ENCODE measurements at regions not wholly inside any gene's neighbourhood (a gene's known extent, or its start where the extent isn't known, plus 50 kb on each side); places are given as distances from the start of the nearest gene placed in this dataset.

DNA sequence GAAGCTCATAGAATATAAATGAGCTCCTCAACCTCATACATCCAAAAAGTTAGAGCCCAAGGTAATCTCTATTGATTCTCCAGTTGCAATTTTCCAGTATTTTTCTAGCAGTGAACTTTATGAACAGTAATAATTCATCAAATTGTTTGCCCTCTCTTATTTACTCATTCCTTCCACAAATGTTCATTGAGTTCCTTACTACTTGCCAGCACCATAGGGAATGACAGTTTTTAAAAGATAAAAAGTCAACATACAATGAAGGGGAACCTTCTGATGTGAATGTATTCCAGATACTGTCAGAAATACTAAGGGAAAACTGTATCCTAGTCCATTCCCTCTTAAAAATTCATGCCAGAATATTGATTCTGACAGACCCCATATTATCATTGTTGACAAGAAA, 277.0 kb upstream of the C1orf87 start:
- POLR2A ChIA-PET: no interaction called here
- DNase-seq (ENCODE audit: low read depth, low spot score): no peak
- TF ChIP-seq, protein P1, sequence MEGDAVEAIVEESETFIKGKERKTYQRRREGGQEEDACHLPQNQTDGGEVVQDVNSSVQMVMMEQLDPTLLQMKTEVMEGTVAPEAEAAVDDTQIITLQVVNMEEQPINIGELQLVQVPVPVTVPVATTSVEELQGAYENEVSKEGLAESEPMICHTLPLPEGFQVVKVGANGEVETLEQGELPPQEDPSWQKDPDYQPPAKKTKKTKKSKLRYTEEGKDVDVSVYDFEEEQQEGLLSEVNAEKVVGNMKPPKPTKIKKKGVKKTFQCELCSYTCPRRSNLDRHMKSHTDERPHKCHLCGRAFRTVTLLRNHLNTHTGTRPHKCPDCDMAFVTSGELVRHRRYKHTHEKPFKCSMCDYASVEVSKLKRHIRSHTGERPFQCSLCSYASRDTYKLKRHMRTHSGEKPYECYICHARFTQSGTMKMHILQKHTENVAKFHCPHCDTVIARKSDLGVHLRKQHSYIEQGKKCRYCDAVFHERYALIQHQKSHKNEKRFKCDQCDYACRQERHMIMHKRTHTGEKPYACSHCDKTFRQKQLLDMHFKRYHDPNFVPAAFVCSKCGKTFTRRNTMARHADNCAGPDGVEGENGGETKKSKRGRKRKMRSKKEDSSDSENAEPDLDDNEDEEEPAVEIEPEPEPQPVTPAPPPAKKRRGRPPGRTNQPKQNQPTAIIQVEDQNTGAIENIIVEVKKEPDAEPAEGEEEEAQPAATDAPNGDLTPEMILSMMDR (IDR thresholded peaks at IDR 0.05; ENCODE audit: insufficient read depth, low read length, missing control alignments): no peak
- CTCF ChIA-PET: no interaction called here
- H3K4me3 ChIP-seq (ENCODE audit: low read depth, low read length): no peak overlapping the region

DNA sequence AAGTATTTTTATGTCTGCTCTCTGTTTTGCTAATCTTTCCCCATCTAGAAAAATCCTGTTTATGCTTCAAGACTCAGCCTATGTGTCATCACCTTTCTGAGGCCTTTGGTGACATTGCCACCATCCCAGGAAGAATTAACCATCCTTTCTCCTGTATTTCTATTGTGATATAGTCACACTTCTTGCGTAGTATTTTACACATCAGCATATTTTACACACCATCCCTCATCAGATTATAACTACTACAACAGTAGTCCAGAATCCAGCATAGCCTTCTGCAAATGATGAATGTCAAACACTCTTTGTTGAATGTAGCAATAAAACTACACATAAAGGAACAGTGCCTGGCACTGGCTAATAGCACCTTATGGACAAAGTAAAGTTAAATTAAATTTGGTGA, 275.3 kb upstream of the C1orf87 start:
- H3K4me3 ChIP-seq (ENCODE audit: low read depth, low read length): no peak overlapping the region
- no peak for DNase-seq (ENCODE audit: low read depth, low spot score)
- CTCF ChIA-PET: no interaction called here
- POLR2A ChIA-PET: no interaction called here
- TF ChIP-seq, protein P1 (IDR thresholded peaks at IDR 0.05; ENCODE audit: insufficient read depth, low read length, missing control alignments): no peak

DNA sequence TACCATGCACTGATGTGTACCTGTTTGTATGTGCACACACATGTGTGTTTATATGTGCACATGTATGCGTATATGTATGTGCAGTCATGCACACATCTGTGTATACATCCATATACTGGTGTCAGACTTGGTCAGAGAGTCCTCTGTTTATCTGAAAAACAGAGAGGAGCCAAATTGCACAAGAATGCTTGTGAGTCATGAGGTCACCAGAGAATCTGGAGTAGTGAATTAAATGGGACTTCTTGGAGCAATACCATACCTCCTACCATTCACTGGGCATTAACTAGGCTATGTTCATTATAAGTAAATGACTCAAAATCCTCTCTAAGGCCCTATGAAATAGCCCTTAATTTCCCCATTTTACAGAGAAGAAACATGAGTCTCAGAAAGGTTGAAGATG, 272.1 kb upstream of the C1orf87 start:
- TF ChIP-seq, protein P1 (IDR thresholded peaks at IDR 0.05; ENCODE audit: insufficient read depth, low read length, missing control alignments): no peak
- no peak for DNase-seq (ENCODE audit: low read depth, low spot score)
- POLR2A ChIA-PET: no interaction called here
- CTCF ChIA-PET: no interaction called here
- H3K4me3 ChIP-seq (ENCODE audit: low read depth, low read length): no peak overlapping the region

DNA sequence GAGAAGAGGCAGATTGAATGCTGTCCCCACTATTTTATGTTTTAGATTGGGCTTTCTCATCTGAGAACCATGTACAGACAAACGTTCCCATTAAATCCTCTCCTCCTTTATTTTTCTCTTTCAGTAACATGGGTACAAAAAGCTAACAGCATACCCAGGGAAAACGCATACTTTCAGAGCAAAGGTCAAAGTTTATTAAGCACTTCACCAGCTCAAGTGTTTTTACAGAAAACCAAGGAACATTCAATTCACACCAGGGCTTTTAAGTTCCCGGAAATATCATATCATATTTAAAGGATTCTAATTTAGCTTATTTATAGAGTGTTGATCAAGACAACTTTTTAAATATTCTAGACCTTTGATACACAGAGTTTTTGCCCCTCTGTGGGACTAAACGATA, 271.5 kb upstream of the C1orf87 start:
- H3K4me3 ChIP-seq (ENCODE audit: low read depth, low read length): no peak overlapping the region
- no peak for DNase-seq (ENCODE audit: low read depth, low spot score)
- ChIA-PET CTCF (no interaction called here), POLR2A (no interaction called here)
- TF ChIP-seq, protein P1 (IDR thresholded peaks at IDR 0.05; ENCODE audit: insufficient read depth, low read length, missing control alignments): no peak

DNA sequence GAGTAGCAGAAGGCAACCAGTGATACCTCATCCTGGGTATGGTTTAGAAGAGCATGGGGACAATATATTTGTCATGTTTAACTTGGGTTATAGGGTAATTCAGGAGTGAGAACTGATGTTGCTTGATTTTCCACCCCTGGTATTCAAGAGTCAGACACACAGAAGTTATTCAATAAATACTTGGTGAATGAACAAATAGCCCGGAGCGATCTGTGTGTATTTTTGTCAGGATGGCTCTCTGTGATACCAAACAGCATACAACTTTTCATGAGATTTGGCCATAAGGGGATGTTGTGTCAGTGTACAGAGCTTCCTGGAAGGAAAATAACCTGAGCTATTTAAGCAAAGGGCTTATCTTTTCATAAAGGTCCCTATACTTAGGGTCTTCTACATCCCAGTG, 270.2 kb upstream of the C1orf87 start:
- TF ChIP-seq, protein P1 (IDR thresholded peaks at IDR 0.05; ENCODE audit: insufficient read depth, low read length, missing control alignments): no peak
- POLR2A ChIA-PET: no interaction called here
- H3K4me3 ChIP-seq (ENCODE audit: low read depth, low read length): no peak overlapping the region
- DNase-seq (ENCODE audit: low read depth, low spot score): no peak
- CTCF ChIA-PET: no interaction called here

DNA sequence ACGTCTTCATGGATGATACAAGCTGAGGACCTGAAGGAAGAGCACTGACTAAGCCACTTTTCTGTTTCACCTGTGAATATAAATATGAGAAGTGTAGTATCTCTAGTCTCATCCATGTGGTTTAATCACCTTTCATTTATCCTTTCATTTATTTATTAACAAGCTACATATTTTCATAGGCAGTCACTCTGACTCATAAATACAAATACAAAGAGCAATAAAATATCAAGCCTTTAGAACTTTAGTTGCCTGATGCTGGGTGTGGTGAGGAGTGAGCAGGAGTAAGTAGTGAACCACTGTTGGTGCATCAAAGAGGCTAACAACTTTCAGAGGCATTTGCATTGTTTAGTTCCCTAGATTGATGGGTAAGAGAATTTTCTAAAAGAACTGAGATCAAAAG, 269.0 kb upstream of the C1orf87 start:
- no peak for DNase-seq (ENCODE audit: low read depth, low spot score)
- ChIA-PET CTCF (no interaction called here), POLR2A (no interaction called here)
- TF ChIP-seq, protein P1 (IDR thresholded peaks at IDR 0.05; ENCODE audit: insufficient read depth, low read length, missing control alignments): no peak
- no peak overlapping the region for H3K4me3 ChIP-seq (ENCODE audit: low read depth, low read length)
